ENCODE measurements at regions not wholly inside any gene's neighbourhood (a gene's known extent, or its start where the extent isn't known, plus 50 kb on each side); places are given as distances from the start of the nearest gene placed in this dataset.
"Not testable (repeated sequence)": the region's sequence is repeated elsewhere in the genome, so short reads cannot be mapped to it uniquely, and the experiment has no call there.

DNA sequence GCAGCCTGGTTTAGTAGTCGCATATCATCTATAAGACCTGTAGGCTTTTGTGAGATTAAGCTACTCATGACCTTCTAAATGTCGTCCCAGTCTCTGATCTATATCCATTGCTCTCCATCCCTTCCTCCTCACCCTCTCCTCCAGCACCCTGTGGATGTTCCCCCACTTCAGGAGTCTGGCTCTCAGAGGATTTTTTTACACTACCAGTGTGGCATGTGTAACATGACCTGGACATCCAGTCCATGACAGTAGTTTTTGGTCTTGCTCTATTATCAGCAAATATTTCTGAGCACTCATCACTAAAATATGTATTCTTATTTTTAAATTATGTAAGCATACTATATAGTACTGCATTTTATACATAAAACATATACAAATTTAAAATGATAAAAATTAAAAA, 142.1 kb downstream of the DYRK2 start:
- in situ Hi-C loops (cut with MboI; ENCODE audit: low pct_unique_long_range_greater_than_20kb, low sequenced_read_pairs, unreplicated experiment): no loop called here
- no peak for TF ChIP-seq CTCF (IDR thresholded peaks at IDR 0.05; ENCODE audit: extremely low read depth, insufficient read depth, missing control alignments)
- DNase-seq (ENCODE audit: low spot score): no peak

GRCh38 chr12:67791362-67791761, 142.8 kb downstream of the DYRK2 start:
- in situ Hi-C loops (cut with MboI; ENCODE audit: low pct_unique_long_range_greater_than_20kb, low sequenced_read_pairs, unreplicated experiment); DNase-seq (ENCODE audit: low spot score): not testable (repeated sequence)

GRCh38 chr12:67792185-67792584, 143.6 kb downstream of the DYRK2 start:
- TF ChIP-seq CTCF (IDR thresholded peaks at IDR 0.05; ENCODE audit: extremely low read depth, insufficient read depth, missing control alignments): no peak
- in situ Hi-C loops (cut with MboI; ENCODE audit: low pct_unique_long_range_greater_than_20kb, low sequenced_read_pairs, unreplicated experiment): no loop called here
- DNase-seq (ENCODE audit: low spot score): no peak

- in situ Hi-C loops (cut with MboI; ENCODE audit: low pct_unique_long_range_greater_than_20kb, low sequenced_read_pairs, unreplicated experiment): no loop called here
- no peak for TF ChIP-seq CTCF (IDR thresholded peaks at IDR 0.05; ENCODE audit: extremely low read depth, insufficient read depth, missing control alignments)
- no peak for DNase-seq (ENCODE audit: low spot score)
Observed at GRCh38 chr12:67794161-67794560, 145.6 kb downstream of the DYRK2 start.

DNA sequence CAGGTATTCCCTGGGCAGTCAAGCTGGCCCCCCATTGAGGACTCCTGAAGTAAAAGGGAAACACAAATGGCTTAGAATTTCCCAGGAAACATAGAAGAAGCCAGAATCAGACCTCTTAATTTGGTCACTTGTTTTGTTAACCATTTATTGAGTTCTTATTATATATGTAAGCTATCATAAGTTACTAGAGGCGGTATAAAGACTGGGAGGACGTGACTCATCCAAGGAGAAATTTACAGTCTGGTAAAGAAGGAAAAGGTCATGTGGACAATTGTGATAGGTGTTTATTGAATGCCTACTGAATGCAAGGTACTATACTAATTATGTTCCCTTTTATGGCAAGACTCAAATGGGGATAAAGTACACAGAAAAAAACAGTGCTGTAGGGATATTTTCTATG, 146.7 kb downstream of the DYRK2 start:
- no peak for DNase-seq (ENCODE audit: low spot score)
- TF ChIP-seq CTCF (IDR thresholded peaks at IDR 0.05; ENCODE audit: extremely low read depth, insufficient read depth, missing control alignments): no peak
- in situ Hi-C loops (cut with MboI; ENCODE audit: low pct_unique_long_range_greater_than_20kb, low sequenced_read_pairs, unreplicated experiment): no loop called here

GRCh38 chr12:67797185-67797741, 148.7 kb downstream of the DYRK2 start:
- no peak for TF ChIP-seq CTCF (IDR thresholded peaks at IDR 0.05; ENCODE audit: extremely low read depth, insufficient read depth, missing control alignments)
- no peak for DNase-seq (ENCODE audit: low spot score)
- in situ Hi-C loops (cut with MboI; ENCODE audit: low pct_unique_long_range_greater_than_20kb, low sequenced_read_pairs, unreplicated experiment): no loop called here

- DNase-seq (ENCODE audit: low spot score): no peak
- TF ChIP-seq CTCF (IDR thresholded peaks at IDR 0.05; ENCODE audit: extremely low read depth, insufficient read depth, missing control alignments): no peak
- in situ Hi-C loops (cut with MboI; ENCODE audit: low pct_unique_long_range_greater_than_20kb, low sequenced_read_pairs, unreplicated experiment): no loop called here
Observed at GRCh38 chr12:67797753-67798152, 149.2 kb downstream of the DYRK2 start.
